NT2/D1 (cell line): ENCODE measurements at regions not wholly inside any gene's neighbourhood (a gene's known extent, or its start where the extent isn't known, plus 50 kb on each side); places are given as distances from the start of the nearest gene placed in this dataset.

Experiments used
- DNase-seq: peaks from one replicate; pipeline ENCODE4 v3.0.0-alpha.2; 2011; ENCODE audit warnings: low read depth, low spot score
- H3K27me3 ChIP-seq: 2 replicates; pipeline ENCODE4 v1.6.0; 2011; ENCODE audit warnings: mild to moderate bottlenecking; ENCODE audit not compliant: insufficient read length, insufficient read depth
- H3K36me3 ChIP-seq: 2 replicates; pipeline ENCODE4 v1.6.1; 2011; ENCODE audit warnings: mild to moderate bottlenecking, low read length, mixed read lengths; ENCODE audit not compliant: insufficient read depth, insufficient read length
- H3K4me1 ChIP-seq: 2 replicates; pipeline ENCODE4 v1.5.1; 2011; ENCODE audit not compliant: insufficient read depth, insufficient read length
- H3K4me3 ChIP-seq: 2 replicates; pipeline ENCODE4 v1.5.1; 2011; ENCODE audit warnings: low read depth; ENCODE audit not compliant: insufficient read length
- H3K9ac ChIP-seq: 2 replicates; pipeline ENCODE4 v1.6.0; 2011; ENCODE audit warnings: low read depth; ENCODE audit not compliant: insufficient read length
- H3K9me3 ChIP-seq: 2 replicates; pipeline ENCODE4 v1.5.1; 2011; ENCODE audit warnings: mild to moderate bottlenecking, low read length; ENCODE audit not compliant: insufficient read depth
- SUZ12 ChIP-seq: IDR thresholded peaks from 2 replicates; pipeline ENCODE4 v1.6.1; 2011; ENCODE audit not compliant: insufficient read length, insufficient read depth; ENCODE audit errors: extremely low read depth
- YY1 ChIP-seq: IDR thresholded peaks from 2 replicates; pipeline ENCODE4 v1.6.1; 2011; ENCODE audit not compliant: insufficient read length, insufficient read depth
- ZNF274 ChIP-seq: IDR thresholded peaks from 2 replicates; pipeline ENCODE4 v1.6.1; 2011; ENCODE audit warnings: mild to moderate bottlenecking, low read depth, low read length

GRCh38 chrX:150163956-150164726 is 199.0 kb upstream of the MAMLD1 start:
- Histone ChIP-seq H3K4me3 (no peak overlapping the region), H3K4me1 (no peaks in the 10 kb centered on the region), H3K9ac (no peak overlapping the region), H3K9me3 (no peaks in the 10 kb centered on the region), H3K27me3 (no peaks in the 10 kb centered on the region), H3K36me3 (no peaks in the 10 kb centered on the region)
- DNase-seq = no peak
- no peak for TF ChIP-seq ZNF274

DNA sequence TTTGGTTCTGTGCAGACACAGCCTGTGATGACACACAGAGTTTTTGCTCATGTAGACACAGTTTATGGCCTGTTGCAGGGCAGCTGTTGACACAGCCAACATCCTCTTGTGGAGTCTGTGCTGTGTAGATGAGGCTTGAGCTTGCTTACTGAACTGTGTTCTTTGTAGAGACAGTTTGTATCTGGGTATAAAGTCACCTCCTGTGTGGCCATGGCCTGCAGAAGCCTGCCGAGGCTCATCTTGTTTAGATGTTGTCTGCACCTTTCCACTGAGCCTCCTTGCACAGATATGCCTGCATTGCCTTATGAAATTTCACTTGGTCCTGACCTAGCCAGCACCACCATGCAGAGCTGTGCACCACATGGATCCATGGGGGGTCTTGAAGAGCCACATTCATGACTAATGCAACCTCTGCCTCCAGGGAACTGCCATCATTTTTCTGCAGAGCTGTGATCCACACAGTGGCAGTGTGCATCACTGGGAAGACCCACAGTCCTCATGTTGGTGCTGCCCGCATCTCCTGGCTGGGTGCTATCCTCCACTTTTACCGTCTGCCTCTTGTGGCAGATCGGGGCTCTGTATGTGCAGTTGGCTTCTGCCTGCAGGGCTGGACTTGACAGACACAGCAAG is 198.0 kb upstream of the MAMLD1 start:
- H3K9ac ChIP-seq = no peak overlapping the region
- no peaks in the 10 kb centered on the region for H3K36me3 ChIP-seq
- no peaks in the 10 kb centered on the region for H3K27me3 ChIP-seq
- TF ChIP-seq YY1 (no peak), SUZ12 (no peak), ZNF274 (no peak)
- no peak overlapping the region for H3K4me3 ChIP-seq
- no peaks in the 10 kb centered on the region for H3K9me3 ChIP-seq
- no peak for DNase-seq
- no peaks in the 10 kb centered on the region for H3K4me1 ChIP-seq

DNA sequence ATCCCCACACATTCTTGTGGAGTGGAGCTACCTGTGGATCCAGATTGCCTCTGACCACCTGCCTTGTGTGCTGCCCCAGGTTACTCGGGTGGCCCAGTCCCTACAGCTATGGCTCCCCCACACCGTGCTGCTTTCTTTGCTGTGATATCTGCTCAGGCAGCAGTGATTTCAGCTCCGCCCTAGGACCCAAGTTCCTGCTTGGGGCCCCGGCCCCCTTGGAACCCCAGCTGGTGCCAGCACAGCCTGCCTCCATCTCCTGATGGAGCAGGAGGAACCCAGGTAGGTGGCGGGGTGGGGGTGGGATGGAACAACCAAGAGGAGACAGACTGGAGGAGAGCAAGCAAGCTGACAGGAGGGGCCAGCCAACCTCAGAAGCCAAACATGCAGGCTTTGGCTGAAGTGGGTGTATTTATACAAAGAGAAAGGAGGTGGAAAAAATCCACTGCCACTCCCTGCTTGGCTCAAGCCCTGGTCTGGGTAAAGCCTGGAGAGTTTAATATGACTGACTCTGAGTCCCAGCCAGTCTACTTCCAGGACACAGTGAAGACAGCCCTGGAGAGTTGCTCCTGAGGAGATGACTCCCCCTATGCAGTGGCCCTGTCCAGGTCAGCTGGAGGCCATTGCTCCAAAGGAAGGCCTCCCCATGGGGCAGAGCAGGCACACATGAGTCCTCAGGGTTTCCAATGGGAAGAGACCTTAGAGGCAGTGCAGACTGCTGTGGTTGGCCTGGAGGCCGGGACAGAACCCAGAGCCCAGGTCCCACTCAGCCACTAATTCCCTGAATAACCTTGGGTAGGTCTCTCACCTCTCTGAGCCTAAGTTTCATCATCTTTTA is 197.1 kb upstream of the MAMLD1 start:
- no peak overlapping the region for H3K4me3 ChIP-seq
- H3K9ac ChIP-seq = no peak overlapping the region
- no peaks in the 10 kb centered on the region for H3K4me1 ChIP-seq
- no peaks in the 10 kb centered on the region for H3K9me3 ChIP-seq
- H3K27me3 ChIP-seq = no peaks in the 10 kb centered on the region
- no peak for DNase-seq
- TF ChIP-seq ZNF274 (no peak), SUZ12 (no peak), YY1 (no peak)
- no peaks in the 10 kb centered on the region for H3K36me3 ChIP-seq

DNA sequence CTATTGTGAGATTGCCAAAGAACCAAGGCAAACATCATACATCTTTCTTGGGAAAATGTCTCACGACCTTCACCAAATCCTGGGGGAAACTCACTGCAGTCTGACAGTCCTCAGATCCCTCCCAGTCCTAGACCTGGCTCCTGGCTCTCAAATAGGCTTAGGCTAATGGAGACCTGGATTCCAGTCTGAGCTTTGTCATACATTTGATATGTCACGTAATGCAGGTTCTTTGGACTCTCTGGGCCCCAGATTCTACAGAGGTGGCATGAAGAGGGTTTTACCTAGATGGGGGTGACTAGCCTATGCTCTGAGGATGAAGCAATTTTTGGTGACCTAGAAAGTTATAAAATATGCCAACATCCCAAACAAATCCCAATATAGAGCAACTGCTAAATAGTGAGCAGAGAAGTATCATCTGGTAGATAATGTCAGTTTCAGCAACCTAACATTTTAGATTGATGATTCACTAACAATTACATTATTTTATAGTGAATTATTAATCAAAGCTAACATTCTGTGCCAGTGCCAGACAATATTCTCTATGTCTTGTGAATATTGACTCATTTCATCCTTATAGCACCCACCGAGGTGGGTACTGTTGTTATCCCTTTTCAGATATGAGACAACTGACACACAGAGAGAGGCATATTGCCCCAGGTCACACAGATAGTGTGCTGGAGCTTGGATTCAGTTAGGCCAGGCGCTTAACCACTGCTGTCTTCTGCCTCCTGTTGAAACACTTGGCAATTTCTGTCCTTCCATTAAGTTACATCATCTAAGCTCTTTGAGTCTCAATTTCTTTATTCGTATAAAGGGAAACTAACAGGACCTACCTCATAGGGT is 195.4 kb upstream of the MAMLD1 start:
- Histone ChIP-seq H3K36me3 (no peaks in the 10 kb centered on the region), H3K9me3 (no peaks in the 10 kb centered on the region), H3K4me1 (no peaks in the 10 kb centered on the region), H3K9ac (no peak overlapping the region), H3K27me3 (no peaks in the 10 kb centered on the region), H3K4me3 (no peak overlapping the region)
- TF ChIP-seq ZNF274 (no peak), SUZ12 (no peak), YY1 (no peak)
- DNase-seq = no peak

DNA sequence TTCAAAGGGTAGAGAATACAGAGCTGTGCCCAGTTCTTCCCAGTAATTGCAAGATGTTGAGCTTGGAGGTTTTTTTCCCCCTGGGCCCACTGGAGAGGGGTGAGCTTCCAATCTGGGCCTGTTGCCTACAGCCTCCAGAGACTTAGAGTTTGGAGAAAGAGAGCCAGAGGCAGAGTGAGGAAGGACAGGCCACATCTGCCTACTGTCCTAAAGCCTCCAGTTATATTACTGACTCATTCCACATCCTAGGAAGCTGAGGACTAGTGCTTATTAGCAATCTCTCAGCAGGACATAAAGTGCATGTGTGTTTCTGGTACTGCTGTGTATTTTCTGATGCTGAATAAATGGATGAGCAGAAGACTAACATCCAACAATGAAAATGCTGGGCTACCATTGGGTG is 181.0 kb upstream of the MAMLD1 start:
- DNase-seq = no peak
- no peaks in the 10 kb centered on the region for H3K36me3 ChIP-seq
- no peak overlapping the region for H3K9ac ChIP-seq
- no peaks in the 10 kb centered on the region for H3K4me1 ChIP-seq
- H3K4me3 ChIP-seq = no peak overlapping the region
- H3K9me3 ChIP-seq = no peaks in the 10 kb centered on the region
- H3K27me3 ChIP-seq = no peaks in the 10 kb centered on the region
- TF ChIP-seq YY1 = no peak
- TF ChIP-seq SUZ12 = no peak
- no peak for TF ChIP-seq ZNF274

DNA sequence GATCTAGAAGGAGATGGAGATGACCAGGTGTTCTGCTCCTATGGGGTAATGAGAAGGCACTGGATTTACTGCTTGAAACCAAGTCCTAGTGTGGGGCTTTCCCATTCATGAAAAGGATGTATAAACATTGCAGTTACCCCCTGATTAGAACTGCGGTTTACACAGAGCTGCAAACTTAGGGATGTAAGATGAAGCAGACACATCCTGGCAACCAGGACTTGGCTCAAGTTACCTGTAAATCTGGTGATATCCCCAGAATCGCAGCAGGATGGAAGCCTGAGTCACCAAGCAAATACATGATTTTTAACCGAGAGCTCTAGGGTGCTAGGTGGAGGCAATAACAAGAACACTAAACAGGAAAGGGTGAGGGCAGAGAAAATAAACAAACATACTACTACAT is 178.6 kb upstream of the MAMLD1 start:
- TF ChIP-seq SUZ12 (no peak), ZNF274 (no peak), YY1 (no peak)
- Histone ChIP-seq H3K27me3 (no peaks in the 10 kb centered on the region), H3K4me1 (no peaks in the 10 kb centered on the region), H3K36me3 (no peaks in the 10 kb centered on the region), H3K9ac (no peak overlapping the region), H3K4me3 (no peak overlapping the region), H3K9me3 (no peaks in the 10 kb centered on the region)
- no peak for DNase-seq

GRCh38 chrX:150185766-150186165 is 177.4 kb upstream of the MAMLD1 start:
- DNase-seq = no peak
- no peak for TF ChIP-seq SUZ12
- TF ChIP-seq YY1 = no peak
- no peak for TF ChIP-seq ZNF274
- Histone ChIP-seq H3K27me3 (no peaks in the 10 kb centered on the region), H3K4me3 (no peak overlapping the region), H3K4me1 (no peaks in the 10 kb centered on the region), H3K36me3 (no peaks in the 10 kb centered on the region), H3K9me3 (no peaks in the 10 kb centered on the region), H3K9ac (no peak overlapping the region)
